K562 (cell line): ENCODE measurements at regions not wholly inside any gene's neighbourhood (a gene's known extent, or its start where the extent isn't known, plus 50 kb on each side); places are given as distances from the start of the nearest gene placed in this dataset.

Source experiments
- ATAC-seq: fragments of 200-7000 bp; cut with Tn5 transposase; 3 replicates; pipeline ENCODE4 v1.9.1; 2020; ENCODE audit warnings: moderate library complexity
- BruUV-seq: library from RNA; stranded (reverse); fragments of 400-500 nt; replicated peaks from 2 replicates; lab custom pipeline; 2021; lab: Mats Ljungman, UMichigan
- CTCF ChIA-PET: fragments of 300-600 bp; formaldehyde crosslinking; extraction: SDS; loops from one replicate; lab custom pipeline; 2021; ENCODE audit warnings: low intra/inter-chr PET ratio; lab: Yijun Ruan, JAX
- POLR2A ChIA-PET: fragments of 300-600, 350-650 bp; sonication (Branson Sonifier 250); formaldehyde crosslinking; extraction: SDS; loops from one replicate; lab custom pipeline; 2021; ENCODE audit warnings: antibody characterized with exemption, inconsistent platforms; lab: Yijun Ruan, JAX
- DNase-seq, 4 experiments: peaks; one replicate each; pipeline versions ENCODE4 v3.0.0 to v3.0.0-alpha.2; 2011 to 2018; ENCODE audit warnings: low spot score in 3 of 4, mixed read lengths in 3 of 4; ENCODE audit errors: extremely low read depth in 1 of 4
- FAIRE-seq: peaks from 2 replicates; lab custom pipeline; 2011; peaks lifted over from hg19 to GRCh38; lab: Jason Lieb, UNC
- H2AFZ ChIP-seq: 2 replicates; pipeline ENCODE4 v1.6.0; 2011; ENCODE audit warnings: low read depth, low read length, control low read depth, inconsistent platforms
- H3K27ac ChIP-seq: fragments of 200-600 bp; 3 replicates; pipeline ENCODE4 v1.8.0; 2011; ENCODE audit warnings: low read depth, mild to moderate bottlenecking, control low read depth, inconsistent platforms, low read length, moderate library complexity, mixed read lengths; ENCODE audit errors: extremely low read depth
- H3K27me3 ChIP-seq, 2 experiments: fragments of 300-600 bp in 1 of 2; 2 replicates in 1 of 2; 3 replicates in 1 of 2; pipeline versions ENCODE4 v1.6.0 to v1.8.0; 2011; ENCODE audit warnings: inconsistent platforms in 2 of 2, low read length in 2 of 2, mild to moderate bottlenecking in 1 of 2, mixed read lengths in 1 of 2, moderate library complexity in 1 of 2; ENCODE audit not compliant: control insufficient read depth in 2 of 2, insufficient read depth in 2 of 2
- H3K36me3 ChIP-seq: fragments of 300-600 bp; 3 replicates; pipeline ENCODE4 v1.8.0; 2011; ENCODE audit warnings: mild to moderate bottlenecking, low read length, inconsistent platforms; ENCODE audit not compliant: control insufficient read depth, insufficient read depth
- H3K4me1 ChIP-seq, 2 experiments: fragments of 200-600 bp in 1 of 2; replicated peaks in 1 of 2; 2 replicates in 1 of 2; 3 replicates in 1 of 2; pipeline versions ENCODE4 v1.5.1 to v1.8.0; 2011; ENCODE audit warnings: inconsistent platforms in 2 of 2, low read length in 2 of 2, mild to moderate bottlenecking in 1 of 2, mixed read lengths in 1 of 2, moderate library complexity in 1 of 2; ENCODE audit not compliant: control insufficient read depth in 2 of 2, insufficient read depth in 2 of 2
- H3K4me2 ChIP-seq: 2 replicates; pipeline ENCODE4 v1.6.1; 2011; ENCODE audit warnings: low read length, control low read depth, inconsistent platforms, mixed read lengths; ENCODE audit not compliant: insufficient read depth
- H3K4me3 ChIP-seq: fragments of 200-600 bp; sonication (generic), shearing (Covaris generic); 2 replicates; pipeline ENCODE4 v1.5.1; 2016; ENCODE audit warnings: control low read depth, inconsistent platforms
- H3K79me2 ChIP-seq: fragments of 200-600 bp; 3 replicates; pipeline ENCODE4 v1.8.0; 2011; ENCODE audit warnings: low read length, inconsistent platforms; ENCODE audit not compliant: control insufficient read depth, insufficient read depth
- H3K9ac ChIP-seq, 2 experiments: 2 replicates each; pipeline versions ENCODE4 v1.6.0 to v1.6.1; 2011; ENCODE audit warnings: low read depth in 2 of 2, low read length in 2 of 2, control low read depth in 1 of 2, inconsistent platforms in 1 of 2, mild to moderate bottlenecking in 1 of 2, mixed read lengths in 1 of 2; ENCODE audit not compliant: insufficient read depth in 1 of 2
- H3K9me1 ChIP-seq: one replicate; pipeline ENCODE4 v1.6.0; 2011; ENCODE audit warnings: inconsistent platforms, mild to moderate bottlenecking, low read length, moderate library complexity; ENCODE audit not compliant: control insufficient read depth, insufficient read depth
- H3K9me3 ChIP-seq: replicated peaks from 2 replicates; pipeline ENCODE4 v1.5.1; 2011; ENCODE audit warnings: low read depth, low read length, inconsistent platforms; ENCODE audit not compliant: control insufficient read depth, insufficient read depth
- H4K20me1 ChIP-seq: replicated peaks from 2 replicates; pipeline ENCODE4 v1.6.1; 2011; ENCODE audit warnings: low read length, inconsistent platforms, mixed read lengths; ENCODE audit not compliant: control insufficient read depth, insufficient read depth
- CEBPB ChIP-seq: fragments of 450-650 bp; IDR thresholded peaks from 2 replicates; pipeline ENCODE4 v1.6.1; 2016; ENCODE audit warnings: missing genetic modification characterization, missing compliant biosample characterization
- CEBPG ChIP-seq, 3 experiments: fragments of 200-800 bp in 1 of 3; sonication (Bioruptor generic) in 1 of 3; sonication (generic) in 1 of 3; formaldehyde crosslinking in 1 of 3; IDR thresholded peaks in 2 of 3; conservative IDR thresholded peaks in 1 of 3; 2 replicates each; pipeline versions ENCODE4 v1.6.1 to v1.8.0; 2016 to 2022; ENCODE audit warnings: missing compliant biosample characterization in 2 of 3, missing genetic modification characterization in 2 of 3, mild to moderate bottlenecking in 1 of 3, missing genetic modification reagents in 1 of 3
- EGR1 ChIP-seq: fragments of 450-650 bp; conservative IDR thresholded peaks from 2 replicates; pipeline ENCODE4 v1.6.1; 2017; ENCODE audit warnings: mild to moderate bottlenecking
- U2AF2 ChIP-seq: fragments of 200-400 bp; formaldehyde crosslinking; optimal IDR thresholded peaks from 2 replicates; pipeline ENCODE3; 2017; ENCODE audit warnings: low read depth, mild to moderate bottlenecking, low read length
- ZNF512 ChIP-seq: IDR thresholded peaks from 2 replicates; pipeline ENCODE4 v1.6.1; 2016; ENCODE audit warnings: missing genetic modification characterization, missing compliant biosample characterization
- WGBS: fragments of 100-300 bp; shearing (Covaris generic); methylation state at CpG from one replicate; pipeline ENCODE4 v1.1.6; 2016; ENCODE audit warnings: low coverage, mixed read lengths; ENCODE audit not compliant: insufficient coverage; ENCODE audit errors: missing lambda C conversion rate; 5-methylcytosine and 5-hydroxymethylcytosine counted together
- in situ Hi-C: fragments of 300-500 bp; cut with MboI; formaldehyde crosslinking; loops from 4 replicates; pipeline ENCODE4 v1.15.0; 2018; ENCODE audit warnings: inconsistent platforms, mixed read lengths
- intact Hi-C: fragments of 100-400 bp; cut with micrococcal nuclease; formaldehyde crosslinking; loops from 2 replicates; pipeline ENCODE4 v1.14.2; 2022

- TF ChIP-seq EGR1, result peak; percentile 73
- peak; percentile 38 for TF ChIP-seq CEBPB
- TF ChIP-seq ZNF512, result 0 out of 2 replicates have a peak, but pooled peaks have one; percentile 19
- TF ChIP-seq U2AF2, result no peak
- TF ChIP-seq CEBPG (CRISPR knock-in tag; IDR thresholded peaks at IDR 0.05), result no peak
- TF ChIP-seq CEBPG (tag; conservative IDR thresholded peaks at IDR 0.05 in 1 of 2, IDR thresholded peaks at IDR 0.05 in 1 of 2), result 0 out of 4 replicates have a peak, but pooled peaks of 1 of the 2 experiments have one; percentile 31
- TF ChIP-seq, all 486 proteins: peak for 4
Measured at GRCh38 chr1:213327017-213327667, 276.1 kb downstream of the RPS6KC1 start.

More at GRCh38 chr1:213327017-213327667, 276.1 kb downstream of the RPS6KC1 start:
- no peak overlapping the region for H3K4me3 ChIP-seq
- no peak overlapping the region for H3K27ac ChIP-seq
- FAIRE-seq, result no peak
- ChIA-PET CTCF (no interaction called here), POLR2A (no interaction called here)
- H3K4me1 ChIP-seq, result no peaks in the 10 kb centered on the region; a peak in 1 of 5 replicates
- H3K9me1 ChIP-seq, result no peaks in the 10 kb centered on the region
- H3K36me3 ChIP-seq, result no peaks in the 10 kb centered on the region
- no peak overlapping the region for H3K4me2 ChIP-seq
- peaks cover 10 to 26% of the 10 kb centered on the region in 2 experiments for H3K27me3 ChIP-seq
- H3K79me2 ChIP-seq, result no peaks in the 10 kb centered on the region
- H3K9me3 ChIP-seq, result no peaks in the 10 kb centered on the region
- DNase-seq, result no peak
- intact Hi-C loops, result no loop called here
- BruUV-seq, result no TSS peak
- H4K20me1 ChIP-seq, result no peaks in the 10 kb centered on the region
- WGBS, result 2% methylated on average over 5 of the region's 5 CpGs
- in situ Hi-C loops, result no loop called here
- ATAC-seq, result no peak
- H2AFZ ChIP-seq, result no peak overlapping the region
- no peak overlapping the region for H3K9ac ChIP-seq
